GM23338 (cell line): ENCODE measurements at regions not wholly inside any gene's neighbourhood (a gene's known extent, or its start where the extent isn't known, plus 50 kb on each side); places are given as distances from the start of the nearest gene placed in this dataset.

ENCODE experiments used
- ATAC-seq: fragments of 200-7000 bp; cut with Tn5 transposase; 3 replicates; pipeline ENCODE4 v1.9.1; 2020
- DNase-seq: peaks from one replicate; pipeline ENCODE4 v3.0.0-alpha.2; 2015; ENCODE audit warnings: low spot score
- H2AFZ ChIP-seq: fragments of 200-600 bp; sonication (generic); 2 replicates; pipeline ENCODE4 v1.8.0; 2016; ENCODE audit warnings: antibody characterized with exemption, mild to moderate bottlenecking, moderate library complexity
- H3F3A ChIP-seq: fragments of 200-600 bp; sonication (generic); replicated peaks from 2 replicates; pipeline ENCODE4 v1.8.0; 2017; ENCODE audit warnings: antibody characterized with exemption, mixed run types, low read depth
- H3K27ac ChIP-seq: fragments of 200-600 bp; sonication (generic); 2 replicates; pipeline ENCODE4 v1.6.1; 2016; ENCODE audit warnings: low read depth
- H3K27me3 ChIP-seq: fragments of 200-600 bp; sonication (generic); 2 replicates; pipeline ENCODE4 v1.8.0; 2016; ENCODE audit warnings: mild to moderate bottlenecking, mixed run types, moderate library complexity; ENCODE audit not compliant: insufficient read depth
- H3K36me3 ChIP-seq: fragments of 200-600 bp; sonication (generic); 2 replicates; pipeline ENCODE4 v1.8.0; 2016; ENCODE audit warnings: mild to moderate bottlenecking; ENCODE audit not compliant: insufficient read depth
- H3K4me1 ChIP-seq: fragments of 200-600 bp; sonication (generic); 2 replicates; pipeline ENCODE4 v1.8.0; 2016; ENCODE audit warnings: mild to moderate bottlenecking, moderate library complexity; ENCODE audit not compliant: insufficient read depth
- H3K4me2 ChIP-seq: fragments of 200-600 bp; sonication (generic); 2 replicates; pipeline ENCODE4 v1.7.1; 2017; ENCODE audit warnings: mixed run types
- H3K4me3 ChIP-seq: fragments of 200-600 bp; sonication (generic); 2 replicates; pipeline ENCODE4 v1.6.1; 2016; ENCODE audit warnings: mixed run types
- H3K79me2 ChIP-seq: fragments of 200-600 bp; sonication (generic); replicated peaks from 2 replicates; pipeline ENCODE4 v1.8.0; 2017; ENCODE audit warnings: mild to moderate bottlenecking; ENCODE audit not compliant: insufficient read depth
- H3K9me2 ChIP-seq: fragments of 200-600 bp; sonication (generic); 2 replicates; pipeline ENCODE4 v1.8.0; 2017; ENCODE audit not compliant: insufficient read depth
- H4K20me1 ChIP-seq: fragments of 200-600 bp; sonication (generic); replicated peaks from 2 replicates; pipeline ENCODE4 v1.8.0; 2017; ENCODE audit warnings: mild to moderate bottlenecking; ENCODE audit not compliant: insufficient read depth
- H3K27ac Mint-ChIP-seq: 2 replicates; pipeline ENCODE4 v1.8.0; 2020; ENCODE audit warnings: inconsistent platforms, mild to moderate bottlenecking, moderate library complexity, mixed read lengths
- H3K27me3 Mint-ChIP-seq: 3 replicates; pipeline ENCODE4 v1.8.0; 2022; ENCODE audit warnings: low read depth, mild to moderate bottlenecking, moderate library complexity, mixed read lengths, inconsistent platforms; ENCODE audit not compliant: insufficient read depth, poor library complexity
- H3K36me3 Mint-ChIP-seq: 3 replicates; pipeline ENCODE4 v1.8.0; 2021; ENCODE audit warnings: low read depth, mild to moderate bottlenecking, inconsistent platforms, moderate library complexity, mixed read lengths
- H3K4me1 Mint-ChIP-seq: 3 replicates; pipeline ENCODE4 v1.8.0; 2020; ENCODE audit warnings: mild to moderate bottlenecking, inconsistent platforms, mixed read lengths
- H3K4me3 Mint-ChIP-seq: 3 replicates; pipeline ENCODE4 v1.8.0; 2021; ENCODE audit warnings: moderate library complexity, mild to moderate bottlenecking, inconsistent platforms, mixed read lengths
- H3K9me3 Mint-ChIP-seq: 3 replicates; pipeline ENCODE4 v1.8.0; 2020; ENCODE audit warnings: moderate library complexity, mild to moderate bottlenecking, inconsistent platforms, mixed read lengths
- CTCF ChIP-seq, 2 experiments: fragments of 200-600 bp in 1 of 2; sonication (generic) in 1 of 2; conservative IDR thresholded peaks; 2 replicates each; pipeline versions ENCODE4 v1.5.1 to v1.6.1; 2016 to 2017; ENCODE audit warnings: antibody characterized with exemption in 2 of 2, low read depth in 2 of 2, mild to moderate bottlenecking in 2 of 2, moderate library complexity in 1 of 2
- ETS1 ChIP-seq: IDR thresholded peaks from 2 replicates; pipeline ENCODE4 v1.6.1; 2016; ENCODE audit warnings: antibody characterized with exemption
- EZH2 ChIP-seq: fragments of 200-600 bp; sonication (generic); IDR thresholded peaks from one replicate; pipeline ENCODE4 v1.8.0; 2017; ENCODE audit warnings: antibody characterized with exemption, mild to moderate bottlenecking, low read depth; ENCODE audit not compliant: unreplicated experiment
- EZH2phosphoT487 ChIP-seq: fragments of 200-600 bp; sonication (generic); IDR thresholded peaks from one replicate; pipeline ENCODE4 v1.8.1; 2018; ENCODE audit warnings: antibody characterized with exemption; ENCODE audit not compliant: unreplicated experiment
- JUNB ChIP-seq: IDR thresholded peaks from one replicate; pipeline ENCODE4 v1.6.1; 2016; ENCODE audit warnings: antibody characterized with exemption; ENCODE audit not compliant: unreplicated experiment
- POLR2AphosphoS5 ChIP-seq: IDR thresholded peaks from 2 replicates; pipeline ENCODE4 v1.6.1; 2016; ENCODE audit warnings: antibody characterized with exemption, low read depth
- REST ChIP-seq: IDR thresholded peaks from one replicate; pipeline ENCODE4 v1.6.1; 2018; ENCODE audit warnings: antibody characterized with exemption; ENCODE audit not compliant: unreplicated experiment
- STAT1 ChIP-seq: IDR thresholded peaks from one replicate; pipeline ENCODE4 v1.6.1; 2016; ENCODE audit warnings: antibody characterized with exemption; ENCODE audit not compliant: unreplicated experiment
- ZNF462 ChIP-seq: fragments of 250-450 bp; sonication (Bioruptor Pico); IDR thresholded peaks from 2 replicates; pipeline ENCODE4 v1.5.0; 2020; ENCODE audit warnings: mild to moderate bottlenecking, moderate library complexity

GRCh38 chr11:42319921-42320320 is 860.5 kb upstream of the LRRC4C start:
- Mint-ChIP-seq H3K36me3 (peaks cover 3% of the 10 kb centered on the region; the same call in 2 of the 3 replicates), H3K4me3 (no peak overlapping the region), H3K9me3 (peaks cover 49% of the 10 kb centered on the region), H3K27ac (no peak overlapping the region), H3K4me1 (no peaks in the 10 kb centered on the region), H3K27me3 (no peaks in the 10 kb centered on the region)
- ATAC-seq: no peak
- Histone ChIP-seq H3K4me1 (no peaks in the 10 kb centered on the region), H3K27ac (no peak overlapping the region), H2AFZ (no peak overlapping the region), H3K27me3 (no peaks in the 10 kb centered on the region), H3K79me2 (no peaks in the 10 kb centered on the region), H3K4me3 (no peak overlapping the region), H3F3A (no peaks in the 10 kb centered on the region), H3K4me2 (no peak overlapping the region), H4K20me1 (no peaks in the 10 kb centered on the region), H3K9me2 (peaks cover 10% of the 10 kb centered on the region), H3K36me3 (no peaks in the 10 kb centered on the region)
- no peak for TF ChIP-seq EZH2
- TF ChIP-seq REST: no peak
- TF ChIP-seq JUNB: no peak
- no peak for TF ChIP-seq EZH2phosphoT487
- no peak for TF ChIP-seq ETS1
- DNase-seq: no peak

- H3K36me3 ChIP-seq: peaks cover 4% of the 10 kb centered on the region; the same call in 1 of the 2 replicates
- no peaks in the 10 kb centered on the region for H3K27me3 Mint-ChIP-seq
- H3K27me3 ChIP-seq: no peaks in the 10 kb centered on the region
- H3K27ac Mint-ChIP-seq: no peak overlapping the region
- no peak overlapping the region for H3K4me3 ChIP-seq
- H3K4me3 Mint-ChIP-seq: no peak overlapping the region
- no peak overlapping the region for H3K4me2 ChIP-seq
- peaks cover 19% of the 10 kb centered on the region for H3K36me3 Mint-ChIP-seq
- no peaks in the 10 kb centered on the region for H3K79me2 ChIP-seq
- no peak overlapping the region for H2AFZ ChIP-seq
- no peak overlapping the region for H3K27ac ChIP-seq
- DNase-seq (no peak), ATAC-seq (no peak)
- H3K4me1 Mint-ChIP-seq: no peaks in the 10 kb centered on the region
- H4K20me1 ChIP-seq: no peaks in the 10 kb centered on the region
- H3F3A ChIP-seq: no peaks in the 10 kb centered on the region
- no peaks in the 10 kb centered on the region for H3K4me1 ChIP-seq
- no peaks in the 10 kb centered on the region; the same call in 1 of the 2 replicates for H3K9me2 ChIP-seq
- H3K9me3 Mint-ChIP-seq: peaks cover 87% of the 10 kb centered on the region
- no peak for TF ChIP-seq CTCF (conservative IDR thresholded peaks at IDR 0.05; ENCODE audit: low read depth in 2 of 2)
- TF ChIP-seq EZH2phosphoT487: no peak
- TF ChIP-seq ZNF462 (CRISPR knock-in tag): no peak
- TF ChIP-seq STAT1: no peak
- no peak for TF ChIP-seq POLR2AphosphoS5
Measured at GRCh38 chr11:42329929-42330565, 870.6 kb upstream of the LRRC4C start.
